HG02571 (cell line): ENCODE measurements at regions not wholly inside any gene's neighbourhood (a gene's known extent, or its start where the extent isn't known, plus 50 kb on each side); places are given as distances from the start of the nearest gene placed in this dataset.
"Not testable (repeated sequence)": the region's sequence is repeated elsewhere in the genome, so short reads cannot be mapped to it uniquely, and the experiment has no call there.

Source experiments
- ATAC-seq: cut with Tn5 transposase; IDR thresholded peaks from one replicate; pipeline ENCODE4 v1.9.1; 2021; ENCODE audit warnings: mild to moderate bottlenecking, moderate library complexity; ENCODE audit not compliant: unreplicated experiment

DNA sequence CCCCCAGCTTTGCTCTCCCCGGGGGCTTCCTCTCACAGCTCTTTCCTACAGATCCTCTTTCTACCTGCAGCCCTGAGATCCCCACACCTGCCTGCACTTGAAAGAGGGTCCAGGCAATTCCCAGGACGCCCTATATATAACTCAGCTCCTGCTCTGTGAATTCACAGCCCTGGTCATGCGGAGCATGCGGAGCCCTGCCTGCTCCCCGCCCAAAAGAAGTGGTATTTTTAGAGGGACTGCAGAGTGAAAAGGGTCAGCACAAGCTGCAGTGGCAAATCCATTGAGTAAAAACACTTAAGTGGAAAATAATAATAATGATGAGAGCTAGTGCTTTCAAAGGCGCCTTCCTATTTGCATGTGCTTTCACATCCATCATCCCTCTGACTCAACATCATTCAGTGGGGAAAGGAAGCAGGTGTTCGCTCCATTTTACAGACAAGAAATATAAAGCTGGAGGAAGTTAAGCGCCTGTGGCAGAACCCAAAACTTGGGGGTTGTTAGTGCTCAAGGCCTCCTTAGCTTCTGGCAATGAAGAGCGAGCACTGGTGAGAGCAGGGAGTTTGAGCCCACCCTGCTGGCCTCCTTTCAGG is 76.3 kb upstream of the LIPC start:
- no peak for ATAC-seq

DNA sequence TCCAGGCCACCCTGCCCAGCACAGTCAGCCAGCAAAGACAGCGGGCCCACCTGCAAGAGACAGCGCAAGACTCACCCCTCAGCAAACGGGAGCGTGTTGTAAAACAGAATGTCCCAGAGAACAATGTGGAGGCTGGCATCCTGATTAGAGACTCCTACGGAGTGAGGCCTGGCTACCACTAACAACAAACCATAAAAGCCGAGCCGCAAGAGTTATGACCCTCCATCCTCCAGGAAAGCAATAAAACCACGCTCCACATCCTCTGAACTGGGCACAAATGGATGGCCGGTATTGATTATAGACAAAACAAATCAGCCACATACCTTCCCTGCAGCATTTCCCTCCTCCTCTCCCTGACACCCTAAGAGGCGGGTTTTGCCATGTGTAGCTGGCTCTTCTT is 75.8 kb upstream of the LIPC start:
- ATAC-seq, result no peak

DNA sequence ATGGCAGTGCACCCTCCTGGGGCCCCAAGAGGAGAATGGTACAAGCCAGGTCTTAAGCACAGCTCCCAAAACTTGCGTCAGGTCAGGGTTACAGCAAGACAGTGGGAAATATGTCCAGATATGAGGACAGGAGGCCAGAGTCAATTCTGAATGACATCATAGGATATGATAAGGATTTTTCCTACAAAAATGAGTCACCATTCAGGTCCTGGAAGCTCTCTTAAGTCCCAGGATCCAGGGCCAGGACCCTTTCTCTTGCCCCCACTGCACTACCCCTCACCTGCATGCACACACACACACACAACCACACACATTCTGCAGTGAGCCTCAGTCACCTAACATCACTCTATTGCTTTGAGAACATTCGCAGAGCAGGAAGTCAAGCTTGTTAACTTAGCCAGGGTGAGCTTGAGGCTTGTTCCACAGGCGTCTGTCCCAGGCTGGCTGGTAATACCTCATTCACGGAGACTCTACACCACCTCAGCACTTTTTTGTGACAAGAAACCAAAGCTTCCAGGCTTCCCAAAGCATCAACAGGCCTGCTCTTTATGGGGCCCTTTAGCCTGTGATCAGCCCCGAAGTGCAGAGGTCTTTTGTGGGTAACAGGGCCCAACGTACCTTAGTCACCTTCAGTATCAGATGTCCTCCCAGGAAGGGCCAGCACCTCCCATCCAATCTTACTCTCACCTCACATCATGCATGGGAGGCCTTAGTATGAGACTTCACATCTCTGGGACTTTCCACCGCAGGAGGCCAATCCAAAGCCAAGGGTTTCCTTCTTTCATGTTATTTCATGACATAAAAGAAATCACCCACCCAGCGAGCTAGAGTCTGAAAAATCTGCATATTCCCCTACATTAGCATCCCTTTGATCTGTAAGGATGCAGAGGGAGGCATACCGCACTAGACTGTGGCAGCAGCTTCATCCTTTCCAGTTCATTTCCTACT is 74.0 kb upstream of the LIPC start:
- no peak for ATAC-seq

DNA sequence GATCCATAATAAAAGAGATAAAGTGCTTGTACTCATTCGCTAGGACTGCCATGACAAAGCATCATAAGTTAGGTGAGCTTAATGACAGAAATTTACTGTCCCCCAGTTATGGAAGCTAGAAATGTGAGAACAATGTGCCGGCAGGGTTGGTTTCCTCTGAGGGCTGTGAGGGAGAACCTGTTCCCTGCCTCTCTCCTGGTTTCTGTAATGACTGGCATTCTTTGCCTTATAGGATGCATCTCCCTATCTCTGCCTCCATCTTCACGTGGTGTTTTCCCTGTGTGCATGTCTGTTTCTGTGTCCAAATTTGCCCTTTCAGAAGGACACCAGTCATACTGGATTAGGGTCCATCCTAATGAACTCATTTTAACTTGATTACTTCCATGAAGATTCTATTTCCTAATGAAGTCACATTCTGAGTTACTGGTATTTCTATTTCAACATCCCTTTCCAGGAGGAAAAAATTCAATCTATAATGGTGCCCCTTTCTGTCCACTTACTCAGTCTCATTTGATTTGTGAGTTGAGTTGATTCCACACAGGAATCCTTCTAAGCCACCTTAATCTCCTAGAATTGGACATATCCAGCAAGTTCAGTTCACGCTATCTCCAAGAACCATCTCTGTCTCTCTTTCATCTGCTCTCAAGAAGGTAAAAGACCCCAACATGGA is 71.2 kb upstream of the LIPC start:
- no peak for ATAC-seq

DNA sequence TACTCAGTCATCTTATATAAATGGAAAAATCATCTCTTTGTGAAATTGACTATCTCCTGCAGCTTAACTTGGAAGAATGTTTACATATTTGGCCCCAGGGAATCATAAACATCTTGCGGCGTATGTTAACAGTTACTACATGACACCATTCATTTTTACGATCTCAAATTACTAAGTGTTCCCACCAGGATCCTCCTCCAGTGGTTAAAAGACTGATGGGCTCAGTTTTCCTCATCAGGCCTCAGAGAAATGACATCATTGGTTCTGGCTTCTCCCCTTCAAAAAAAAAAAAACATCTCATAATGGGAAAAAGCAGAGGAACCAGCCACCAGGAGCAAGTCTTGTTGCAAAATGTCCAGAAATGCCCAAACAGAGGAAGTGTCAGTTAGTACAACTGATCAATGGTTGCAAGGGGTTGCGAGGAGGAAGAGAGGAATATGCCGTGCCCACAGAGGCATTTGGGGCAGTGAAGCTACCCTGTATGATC is 70.5 kb upstream of the LIPC start:
- no peak for ATAC-seq

DNA sequence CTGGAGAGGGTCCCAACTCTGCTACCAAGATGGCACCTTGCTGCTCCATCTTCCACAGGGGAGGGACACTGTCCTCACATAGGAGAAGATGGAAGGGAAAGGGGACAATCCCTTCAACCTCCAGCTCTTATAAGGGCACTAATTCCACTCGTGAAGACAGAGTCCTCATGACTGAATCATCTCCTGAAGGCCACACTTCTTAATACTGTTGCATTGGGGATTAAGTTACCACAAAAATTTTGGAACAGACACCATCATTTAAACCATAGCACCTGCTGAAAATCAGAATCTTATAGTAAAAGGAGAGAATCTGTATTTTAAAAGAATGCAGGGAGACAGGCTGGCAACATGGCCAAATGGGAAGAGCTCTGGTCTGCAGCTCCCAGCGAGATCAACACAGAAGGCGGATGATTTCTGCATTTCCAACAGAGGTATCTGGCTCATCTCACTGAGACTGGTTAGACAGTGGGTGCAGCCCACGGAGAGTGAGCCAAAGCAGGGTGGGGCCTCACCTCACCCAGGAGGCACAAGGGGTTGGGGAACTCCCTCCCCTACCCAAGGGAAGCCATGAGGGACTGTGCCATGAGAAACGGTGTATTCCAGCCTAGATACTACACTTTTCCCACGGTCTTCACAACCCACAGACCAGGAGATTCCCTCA is 69.4 kb upstream of the LIPC start:
- ATAC-seq, result no peak

DNA sequence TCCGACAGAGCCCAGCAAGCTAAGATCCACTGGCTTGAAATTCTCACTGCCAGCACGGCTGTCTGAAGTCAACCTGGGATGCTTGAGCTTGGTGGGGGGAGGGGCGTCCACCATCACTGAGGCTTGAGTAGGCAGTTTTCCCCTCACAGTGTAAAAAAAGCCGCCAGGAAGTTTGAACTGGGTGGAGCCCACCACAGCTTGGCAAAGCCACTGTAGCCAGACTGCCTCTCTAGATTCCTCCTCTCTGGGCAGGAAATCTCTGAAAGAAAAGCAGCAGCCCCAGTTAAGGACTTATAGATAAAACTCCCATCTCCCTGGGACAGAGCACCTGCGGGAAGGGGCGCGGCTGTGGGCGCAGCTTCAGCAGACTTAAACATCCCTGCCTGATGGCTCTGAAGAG is 68.7 kb upstream of the LIPC start:
- not testable (repeated sequence) for ATAC-seq

DNA sequence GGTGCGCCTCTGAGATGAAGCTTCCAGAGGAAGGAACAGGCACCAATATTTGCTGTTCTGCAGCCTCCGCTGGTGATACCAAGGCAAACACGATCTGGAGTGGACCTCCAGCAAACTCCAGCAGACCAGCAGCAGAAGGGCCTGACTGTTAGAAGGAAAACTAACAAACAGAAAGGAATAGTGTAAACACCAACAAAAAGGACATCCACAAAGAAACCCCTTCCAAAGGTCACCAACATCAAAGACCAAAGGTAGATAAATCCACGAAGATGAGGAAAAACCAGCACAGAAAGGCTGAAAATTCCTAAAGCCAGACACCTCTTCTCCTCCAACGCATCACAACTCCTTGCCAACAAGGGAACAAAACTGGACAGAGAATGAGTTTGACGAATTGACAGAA is 68.1 kb upstream of the LIPC start:
- not testable (repeated sequence) for ATAC-seq

DNA sequence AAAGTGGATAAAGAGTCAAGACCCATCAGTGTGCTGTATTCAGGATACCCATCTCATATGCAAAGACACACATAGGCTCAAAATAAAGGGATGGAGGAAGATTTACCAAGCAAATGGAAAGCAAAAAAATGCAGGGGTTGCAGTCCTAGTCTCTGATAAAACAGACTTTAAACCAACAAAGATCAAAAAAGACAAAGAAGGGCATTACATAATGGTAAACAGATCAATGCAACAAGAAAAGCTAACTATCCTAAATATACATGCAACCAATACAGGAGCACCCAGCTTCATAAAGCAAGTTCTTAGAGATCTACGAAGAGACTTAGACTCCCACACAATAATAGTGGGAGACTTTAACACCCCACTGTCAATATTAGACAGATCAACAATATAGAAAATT is 66.7 kb upstream of the LIPC start:
- ATAC-seq, result not testable (repeated sequence)

DNA sequence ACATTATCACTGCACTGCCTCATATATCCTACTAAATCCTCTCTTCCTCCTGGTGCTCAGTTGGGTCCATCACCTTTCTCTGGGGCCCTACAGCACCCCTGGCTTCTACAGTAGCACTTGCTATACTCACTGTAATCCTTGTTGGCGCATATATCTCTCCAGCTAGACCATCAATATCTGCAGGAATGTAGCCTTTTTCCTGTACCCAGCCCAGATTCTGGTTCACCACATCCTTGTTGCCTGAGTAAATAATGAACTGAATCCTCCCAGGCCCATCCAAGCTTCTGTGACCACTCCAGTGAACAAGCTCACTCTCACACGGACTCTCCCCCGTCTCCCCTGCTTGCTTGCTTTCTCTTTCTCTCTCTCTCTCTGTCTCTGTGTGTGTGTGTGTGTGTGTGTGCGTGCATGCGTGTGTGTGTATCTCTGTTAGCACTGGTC is 62.5 kb upstream of the LIPC start:
- no peak for ATAC-seq

DNA sequence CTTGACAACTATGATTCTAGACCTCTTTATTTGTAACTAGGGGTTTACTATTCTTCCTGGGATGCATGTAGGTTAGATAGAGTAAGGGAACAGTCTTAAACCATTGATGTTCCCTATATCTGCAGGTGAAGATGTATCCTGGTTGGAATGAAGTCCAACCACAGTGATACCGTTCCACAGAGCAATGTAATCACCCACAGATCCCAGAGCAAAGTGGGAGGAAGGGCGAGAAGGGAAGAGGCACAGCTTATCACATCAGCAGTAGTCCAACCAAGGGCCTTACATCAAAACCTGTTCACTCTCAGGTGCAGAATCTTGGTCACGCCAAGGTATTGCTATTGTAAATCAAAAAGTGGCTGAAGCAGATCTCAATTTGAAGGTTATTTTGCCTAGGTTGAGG is 61.8 kb upstream of the LIPC start:
- ATAC-seq, result no peak

DNA sequence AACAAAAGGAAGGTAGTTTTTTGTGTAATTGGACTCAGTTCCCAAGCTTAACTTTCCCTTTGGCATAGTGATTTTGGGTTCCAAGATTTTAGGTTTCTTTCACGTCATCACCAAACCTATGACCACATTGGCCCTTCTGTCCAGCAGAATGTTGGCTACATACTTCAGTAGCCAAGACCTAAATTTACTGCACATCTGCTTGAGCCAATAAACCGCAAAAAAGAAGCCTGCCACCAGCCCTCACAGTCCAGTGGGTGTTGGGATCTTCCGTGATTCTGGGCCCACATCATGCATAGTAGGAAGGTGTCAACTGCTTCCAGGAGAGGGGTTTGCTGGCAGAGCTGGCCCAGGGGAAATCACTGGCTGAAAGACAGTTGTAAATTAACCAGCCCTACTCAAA is 57.6 kb upstream of the LIPC start:
- ATAC-seq, result no peak

DNA sequence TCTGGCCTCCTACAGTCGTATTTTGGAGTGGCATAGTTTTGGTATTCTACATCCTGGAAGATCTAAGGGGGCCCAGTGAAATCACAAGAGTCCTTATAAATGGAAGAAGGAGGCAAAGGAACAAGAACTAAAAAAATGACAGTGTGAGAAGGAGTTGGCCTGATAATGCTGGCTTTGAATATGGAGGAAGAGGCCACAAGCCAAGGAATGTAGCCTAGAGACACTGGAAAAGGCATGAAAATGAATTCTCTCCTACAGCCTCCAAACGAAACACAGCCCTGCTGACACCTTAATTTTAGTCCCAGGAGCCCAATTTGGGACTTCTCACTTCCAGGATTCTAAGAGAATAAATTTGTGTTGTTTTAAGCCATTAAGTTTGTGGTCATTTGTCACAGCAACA is 54.6 kb upstream of the LIPC start:
- ATAC-seq, result no peak

DNA sequence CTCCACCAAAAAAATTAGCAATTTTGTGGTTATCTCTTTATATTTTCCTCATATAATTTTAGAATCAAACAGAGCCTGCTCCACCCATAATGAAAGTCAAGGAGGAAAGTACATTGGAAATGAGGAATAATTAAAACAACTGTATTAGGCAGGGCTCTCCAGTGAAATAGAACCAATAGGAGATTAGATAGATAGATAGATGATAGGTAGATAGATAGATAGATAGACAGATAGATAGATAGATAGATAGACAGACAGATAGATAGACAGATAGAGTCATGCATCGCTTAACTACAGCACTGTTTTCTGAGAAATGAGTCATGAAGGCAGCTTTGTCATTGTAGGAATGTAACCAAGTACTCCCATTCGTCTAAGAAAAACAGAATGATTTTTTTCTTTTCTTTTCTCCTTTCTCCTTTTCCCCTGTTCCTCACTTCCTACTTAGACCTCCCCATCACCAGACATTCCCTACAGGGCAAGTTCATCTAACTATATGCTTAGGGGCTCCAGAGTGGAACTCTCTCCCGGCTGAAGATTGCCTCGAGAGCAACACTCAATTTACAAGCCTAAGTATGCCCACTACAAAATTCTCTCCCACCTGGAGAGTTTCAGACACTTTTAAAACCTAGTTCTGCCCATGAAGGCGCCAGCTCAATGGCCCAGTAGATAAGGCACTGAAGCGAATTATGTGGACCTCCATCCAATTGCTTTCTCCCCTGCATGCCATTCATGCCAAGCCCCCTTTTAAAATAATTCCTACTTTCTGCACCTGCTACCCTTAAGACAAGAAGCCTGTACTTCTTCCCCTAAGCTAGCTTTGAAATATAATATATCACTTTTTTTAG is 53.3 kb upstream of the LIPC start:
- ATAC-seq, result no peak

DNA sequence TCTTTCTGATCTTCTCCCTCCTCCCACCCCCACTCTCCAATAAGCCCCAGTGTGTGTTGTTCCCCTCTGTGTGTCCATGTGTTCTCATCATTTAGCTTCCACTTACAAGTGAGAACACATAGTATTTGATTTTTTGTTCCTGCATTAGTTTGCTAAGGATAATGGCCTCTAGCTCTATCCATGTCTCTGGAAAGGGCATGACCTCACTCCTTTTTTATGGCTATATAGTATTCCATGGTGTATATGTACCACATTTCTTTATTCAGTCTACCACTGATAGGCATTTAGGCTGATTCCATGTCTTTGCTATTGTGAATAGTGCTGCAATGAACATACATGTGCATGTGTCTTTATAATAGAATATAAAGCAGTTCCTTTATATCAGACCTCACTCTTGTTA is 52.3 kb upstream of the LIPC start:
- not testable (repeated sequence) for ATAC-seq

DNA sequence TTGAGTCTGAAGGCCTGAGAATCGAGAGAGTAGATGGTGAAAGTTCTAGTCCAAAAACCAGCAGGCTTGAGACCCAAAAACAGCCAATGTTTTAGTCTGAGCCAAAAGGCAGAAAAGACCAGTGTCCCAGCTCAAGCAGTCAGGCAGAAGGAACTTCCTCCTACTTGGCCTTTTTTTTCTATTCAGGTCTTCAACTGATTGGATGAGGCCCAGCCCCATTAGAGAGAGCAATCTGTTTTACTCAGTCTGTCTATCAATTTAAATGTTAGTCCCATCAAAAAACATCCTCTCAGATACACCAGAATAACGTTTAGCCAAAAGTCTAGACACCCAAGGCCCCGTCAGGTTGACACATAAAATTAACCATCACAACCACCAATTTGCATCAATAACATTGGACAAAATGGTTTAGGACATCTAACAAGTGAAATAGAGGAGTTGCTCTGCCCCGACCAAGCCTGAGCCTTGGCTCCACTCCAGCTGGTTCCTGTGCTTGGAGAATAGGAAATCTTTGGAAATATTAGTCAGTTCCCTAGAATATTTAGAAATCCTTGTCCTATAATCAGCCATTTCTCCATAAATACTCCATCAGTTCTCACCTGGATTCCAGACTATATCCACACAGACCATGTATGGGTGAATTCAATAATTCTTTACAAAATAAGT is 51.4 kb upstream of the LIPC start:
- ATAC-seq, result no peak

DNA sequence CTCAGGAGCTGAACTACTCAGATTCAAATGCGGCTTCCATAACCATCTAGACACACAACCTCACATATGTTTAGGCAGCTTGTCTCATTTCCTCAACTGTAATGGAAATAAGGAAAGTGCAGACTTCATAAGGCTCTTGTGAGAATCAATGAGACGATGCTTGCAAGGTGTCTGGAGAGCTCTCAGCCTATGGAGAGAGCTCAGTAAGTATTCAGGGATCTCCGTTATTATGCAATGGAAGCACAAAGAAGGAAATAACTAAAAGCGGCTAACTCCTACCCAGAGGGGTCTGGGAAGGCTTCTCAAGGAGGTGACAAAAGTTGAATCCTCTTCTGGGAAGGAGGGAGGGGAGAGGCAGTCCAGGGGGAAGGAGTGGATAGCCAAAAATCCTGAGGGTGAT is 50.1 kb upstream of the LIPC start:
- no peak for ATAC-seq
